Gastrocnemius medialis (tissue), 4 donors: ENCODE measurements at regions not wholly inside any gene's neighbourhood (a gene's known extent, or its start where the extent isn't known, plus 50 kb on each side); places are given as distances from the start of the nearest gene placed in this dataset.

Experiments used
- POLR2A ChIP-seq, 2 donors: fragments of 450-650 bp; IDR thresholded peaks; one replicate each; pipeline ENCODE4 v1.6.1; 2017; ENCODE audit warnings: antibody characterized with exemption in 2 of 2, mild to moderate bottlenecking in 2 of 2, moderate library complexity in 2 of 2
- TF ChIP-seq, protein P1 (sequence below), 5 experiments: fragments of 450-650 bp in 3 of 5; fragments of 200-600 bp in 2 of 5; sonication (generic) in 2 of 5; IDR thresholded peaks in 4 of 5; conservative IDR thresholded peaks in 1 of 5; 1 replicate in 4 of 5; 2 replicates in 1 of 5; pipeline ENCODE4 v1.5.1; 2016 to 2019; ENCODE audit warnings: antibody characterized with exemption in 5 of 5, mild to moderate bottlenecking in 3 of 5, moderate library complexity in 3 of 5

DNA sequence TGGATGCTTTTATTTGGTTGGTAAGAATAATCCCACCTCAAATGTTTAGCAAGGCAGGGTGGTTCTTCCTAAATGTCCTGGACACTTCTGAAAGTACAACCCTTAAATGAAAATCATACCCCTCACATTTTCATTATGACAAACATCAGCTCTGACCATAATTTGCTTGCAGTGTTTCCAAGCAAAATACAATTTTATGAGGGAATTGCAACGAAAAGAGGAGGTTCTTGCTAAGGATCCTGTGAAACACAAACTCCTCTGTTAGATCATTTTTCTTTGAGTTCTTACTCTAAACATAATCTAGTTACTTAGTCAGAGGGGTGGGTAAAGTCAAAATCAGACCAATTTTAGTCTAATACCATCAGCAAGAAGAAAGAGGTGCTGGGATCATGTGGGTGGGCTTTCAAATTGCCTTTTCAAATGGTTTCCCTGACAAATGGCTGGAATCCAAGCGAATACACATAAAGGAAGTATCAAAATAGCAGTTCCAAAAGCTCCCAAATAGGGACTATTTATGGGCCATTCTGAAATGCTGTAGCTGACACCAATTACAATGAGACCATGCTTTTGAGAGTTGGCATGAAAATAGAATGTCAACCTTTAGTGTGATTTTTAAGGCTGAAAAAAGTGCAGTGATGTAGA is 164.9 kb upstream of the INHBA start:
- TF ChIP-seq, protein P1, sequence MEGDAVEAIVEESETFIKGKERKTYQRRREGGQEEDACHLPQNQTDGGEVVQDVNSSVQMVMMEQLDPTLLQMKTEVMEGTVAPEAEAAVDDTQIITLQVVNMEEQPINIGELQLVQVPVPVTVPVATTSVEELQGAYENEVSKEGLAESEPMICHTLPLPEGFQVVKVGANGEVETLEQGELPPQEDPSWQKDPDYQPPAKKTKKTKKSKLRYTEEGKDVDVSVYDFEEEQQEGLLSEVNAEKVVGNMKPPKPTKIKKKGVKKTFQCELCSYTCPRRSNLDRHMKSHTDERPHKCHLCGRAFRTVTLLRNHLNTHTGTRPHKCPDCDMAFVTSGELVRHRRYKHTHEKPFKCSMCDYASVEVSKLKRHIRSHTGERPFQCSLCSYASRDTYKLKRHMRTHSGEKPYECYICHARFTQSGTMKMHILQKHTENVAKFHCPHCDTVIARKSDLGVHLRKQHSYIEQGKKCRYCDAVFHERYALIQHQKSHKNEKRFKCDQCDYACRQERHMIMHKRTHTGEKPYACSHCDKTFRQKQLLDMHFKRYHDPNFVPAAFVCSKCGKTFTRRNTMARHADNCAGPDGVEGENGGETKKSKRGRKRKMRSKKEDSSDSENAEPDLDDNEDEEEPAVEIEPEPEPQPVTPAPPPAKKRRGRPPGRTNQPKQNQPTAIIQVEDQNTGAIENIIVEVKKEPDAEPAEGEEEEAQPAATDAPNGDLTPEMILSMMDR (IDR thresholded peaks at IDR 0.05 in 4 of 5, conservative IDR thresholded peaks at IDR 0.05 in 1 of 5): no peak
- no peak for TF ChIP-seq POLR2A (IDR thresholded peaks at IDR 0.05)
